HCT116 (cell line): ENCODE measurements at regions not wholly inside any gene's neighbourhood (a gene's known extent, or its start where the extent isn't known, plus 50 kb on each side); places are given as distances from the start of the nearest gene placed in this dataset.

Experiments used
- ATAC-seq: fragments of 200-7000 bp; cut with Tn5 transposase; 2 replicates; pipeline ENCODE4 v1.9.1; 2020; ENCODE audit warnings: mild to moderate bottlenecking, moderate library complexity
- BruUV-seq: library from RNA; stranded (reverse); fragments of 400-500 nt; replicated peaks from 2 replicates; lab custom pipeline; 2021; lab: Mats Ljungman, UMichigan
- CTCF ChIA-PET: fragments of 300-600 bp; sonication (Branson Sonifier 250); formaldehyde crosslinking; loops from one replicate; lab custom pipeline; 2021; ENCODE audit warnings: antibody characterized with exemption; lab: Charles Lee
- POLR2A ChIA-PET: fragments of 300-600, 350-600 bp; sonication (Branson Sonifier 250); formaldehyde crosslinking; loops from one replicate; lab custom pipeline; 2021; ENCODE audit warnings: antibody characterized with exemption; lab: Charles Lee
- RAD21 ChIA-PET, 2 experiments: fragments of 300-600 bp; sonication (Branson Sonifier 250); formaldehyde crosslinking; loops; one replicate each; lab custom pipeline; 2023; ENCODE audit warnings: low total read pairs in 2 of 2; ENCODE audit not compliant: uncharacterized antibody in 2 of 2, unreplicated experiment in 2 of 2, low non-redundant PET in 1 of 2; lab: Charles Lee
- DNase-seq: peaks from one replicate; pipeline ENCODE4 v3.0.0-alpha.2; 2010; ENCODE audit warnings: low read depth, low spot score
- H2AFZ ChIP-seq: fragments of 200-600 bp; shearing (Covaris generic), sonication (generic); 2 replicates; pipeline ENCODE4 v1.6.1; 2017; ENCODE audit warnings: low read depth, mixed run types, mixed read lengths, antibody characterized with exemption, low read length; ENCODE audit not compliant: poor library complexity, severe bottlenecking
- H3K27ac ChIP-seq: 2 replicates; pipeline ENCODE4 v1.5.1; 2012; ENCODE audit warnings: low read depth, low read length
- H3K27me3 ChIP-seq: fragments of 200-600 bp; sonication (generic); 2 replicates; pipeline ENCODE4 v1.6.1; 2016; ENCODE audit warnings: mixed run types, low read length, mixed read lengths; ENCODE audit not compliant: insufficient read depth
- H3K36me3 ChIP-seq, 2 experiments: fragments of 200-500 bp in 1 of 2; fragments of 200-600 bp in 1 of 2; sonication (Bioruptor generic) in 1 of 2; sonication (generic) in 1 of 2; 2 replicates each; pipeline versions ENCODE4 v1.5.1 to v1.6.1; 2014 to 2016; ENCODE audit warnings: low read length in 2 of 2, inconsistent platforms in 1 of 2, mixed read lengths in 1 of 2, mixed run types in 1 of 2; ENCODE audit not compliant: insufficient read depth in 2 of 2, control insufficient read depth in 1 of 2
- H3K4me1 ChIP-seq, 2 experiments: fragments of 200-600 bp in 1 of 2; sonication (generic) in 1 of 2; 2 replicates each; pipeline versions ENCODE4 v1.5.1 to v1.6.1; 2012 to 2017; ENCODE audit warnings: low read length in 2 of 2, inconsistent platforms in 1 of 2, mild to moderate bottlenecking in 1 of 2, mixed read lengths in 1 of 2, mixed run types in 1 of 2, moderate library complexity in 1 of 2; ENCODE audit not compliant: insufficient read depth in 2 of 2, control insufficient read depth in 1 of 2
- H3K4me2 ChIP-seq: fragments of 200-600 bp; sonication (generic); 2 replicates; pipeline ENCODE4 v1.6.1; 2017; ENCODE audit warnings: mixed run types, low read length, mixed read lengths
- H3K4me3 ChIP-seq, 2 experiments: fragments of 200-600 bp in 1 of 2; sonication (generic) in 1 of 2; replicated peaks in 1 of 2; 2 replicates each; pipeline ENCODE4 v1.5.1; 2011 to 2016; ENCODE audit warnings: low read length in 2 of 2, control low read depth in 1 of 2, low read depth in 1 of 2, mild to moderate bottlenecking in 1 of 2, mixed read lengths in 1 of 2, mixed run types in 1 of 2
- H3K79me2 ChIP-seq: fragments of 200-600 bp; sonication (generic); 2 replicates; pipeline ENCODE4 v1.6.1; 2017; ENCODE audit warnings: mild to moderate bottlenecking, mixed run types, low read length, moderate library complexity, mixed read lengths; ENCODE audit not compliant: insufficient read depth
- H3K9ac ChIP-seq: fragments of 200-600 bp; sonication (generic); 2 replicates; pipeline ENCODE4 v1.6.1; 2016; ENCODE audit warnings: low read length, mixed read lengths
- H3K9me2 ChIP-seq: fragments of 200-600 bp; sonication (generic), shearing (Covaris generic); 2 replicates; pipeline ENCODE4 v1.6.1; 2017; ENCODE audit warnings: mixed run types, mild to moderate bottlenecking, moderate library complexity; ENCODE audit not compliant: insufficient read depth
- H3K9me3 ChIP-seq, 2 experiments: fragments of 200-500 bp in 1 of 2; fragments of 200-600 bp in 1 of 2; sonication (Bioruptor generic) in 1 of 2; sonication (generic) in 1 of 2; 2 replicates each; pipeline ENCODE4 v1.6.1; 2014 to 2017; ENCODE audit warnings: low read length in 2 of 2, mixed read lengths in 2 of 2, inconsistent platforms in 1 of 2, low read depth in 1 of 2, mild to moderate bottlenecking in 1 of 2, mixed run types in 1 of 2, moderate library complexity in 1 of 2; ENCODE audit not compliant: control insufficient read depth in 1 of 2, insufficient read depth in 1 of 2
- H4K20me1 ChIP-seq: fragments of 200-600 bp; sonication (generic), shearing (Covaris generic); 2 replicates; pipeline ENCODE4 v1.6.1; 2017; ENCODE audit warnings: mixed run types, mild to moderate bottlenecking, moderate library complexity; ENCODE audit not compliant: insufficient read depth
- EGR1 ChIP-seq: IDR thresholded peaks from 2 replicates; pipeline ENCODE4 v1.6.1; 2012; ENCODE audit warnings: low read depth
- FOSL1 ChIP-seq: IDR thresholded peaks from 2 replicates; pipeline ENCODE4 v1.6.1; 2012; ENCODE audit warnings: low read depth
- JUND ChIP-seq: IDR thresholded peaks from 2 replicates; pipeline ENCODE4 v1.6.1; 2012
- POLR2A ChIP-seq: IDR thresholded peaks from 2 replicates; pipeline ENCODE4 v1.7.0; 2011; ENCODE audit warnings: borderline replicate concordance; ENCODE audit not compliant: insufficient read depth, insufficient read length; ENCODE audit errors: extremely low read depth
- POLR2AphosphoS5 ChIP-seq: IDR thresholded peaks from 2 replicates; pipeline ENCODE4 v1.6.1; 2011; ENCODE audit warnings: mild to moderate bottlenecking, low read depth, low read length, moderate library complexity
- SIN3A ChIP-seq: IDR thresholded peaks from 2 replicates; pipeline ENCODE4 v1.6.1; 2012; ENCODE audit warnings: low read depth
- SP1 ChIP-seq: IDR thresholded peaks from 2 replicates; pipeline ENCODE4 v1.6.1; 2012; ENCODE audit warnings: low read depth
- TCF7L2 ChIP-seq: IDR thresholded peaks from 2 replicates; pipeline ENCODE4 v1.7.0; 2011; ENCODE audit warnings: borderline replicate concordance, inconsistent platforms; ENCODE audit not compliant: insufficient read depth, insufficient read length; ENCODE audit errors: extremely low read depth
- YY1 ChIP-seq: IDR thresholded peaks from 2 replicates; pipeline ENCODE4 v1.6.1; 2011; ENCODE audit warnings: low read length, low read depth, moderate library complexity, mild to moderate bottlenecking; ENCODE audit not compliant: insufficient replicate concordance; ENCODE audit errors: extremely low read depth
- ZNF274 ChIP-seq: fragments of 200-500 bp; sonication (Bioruptor generic); IDR thresholded peaks from 2 replicates; pipeline ENCODE4 v1.6.1; 2014; ENCODE audit warnings: mild to moderate bottlenecking, low read depth, low read length, inconsistent platforms
- intact Hi-C: fragments of 100-400 bp; cut with micrococcal nuclease; formaldehyde crosslinking; loops from 2 replicates; pipeline ENCODE4 v1.10.0; 2022
- TF ChIP-seq, protein P1 (sequence below), 3 experiments: fragments of 200-600 bp in 1 of 3; sonication (generic) in 1 of 3; IDR thresholded peaks in 2 of 3; conservative IDR thresholded peaks in 1 of 3; 2 replicates each; pipeline ENCODE4 v1.5.1; 2012 to 2017; ENCODE audit warnings: low read depth in 2 of 3, low read length in 2 of 3, antibody characterized with exemption in 1 of 3, borderline replicate concordance in 1 of 3, control low read depth in 1 of 3, mild to moderate bottlenecking in 1 of 3, mixed read lengths in 1 of 3, mixed run types in 1 of 3, moderate library complexity in 1 of 3; ENCODE audit not compliant: insufficient read depth in 1 of 3
- TF ChIP-seq, protein P2 (sequence below): IDR thresholded peaks from 2 replicates; pipeline ENCODE4 v1.6.1; 2012; ENCODE audit warnings: low read depth
- TF ChIP-seq, protein P3 (sequence below): IDR thresholded peaks from 2 replicates; pipeline ENCODE4 v1.6.1; 2011; ENCODE audit warnings: mild to moderate bottlenecking, low read length, moderate library complexity; ENCODE audit not compliant: insufficient replicate concordance; ENCODE audit errors: extremely low read depth
- TF ChIP-seq, protein P4 (sequence below): IDR thresholded peaks from 2 replicates; pipeline ENCODE4 v1.6.1; 2012
- TF ChIP-seq, protein P5 (sequence below): IDR thresholded peaks from 2 replicates; pipeline ENCODE4 v1.6.1; 2012

DNA sequence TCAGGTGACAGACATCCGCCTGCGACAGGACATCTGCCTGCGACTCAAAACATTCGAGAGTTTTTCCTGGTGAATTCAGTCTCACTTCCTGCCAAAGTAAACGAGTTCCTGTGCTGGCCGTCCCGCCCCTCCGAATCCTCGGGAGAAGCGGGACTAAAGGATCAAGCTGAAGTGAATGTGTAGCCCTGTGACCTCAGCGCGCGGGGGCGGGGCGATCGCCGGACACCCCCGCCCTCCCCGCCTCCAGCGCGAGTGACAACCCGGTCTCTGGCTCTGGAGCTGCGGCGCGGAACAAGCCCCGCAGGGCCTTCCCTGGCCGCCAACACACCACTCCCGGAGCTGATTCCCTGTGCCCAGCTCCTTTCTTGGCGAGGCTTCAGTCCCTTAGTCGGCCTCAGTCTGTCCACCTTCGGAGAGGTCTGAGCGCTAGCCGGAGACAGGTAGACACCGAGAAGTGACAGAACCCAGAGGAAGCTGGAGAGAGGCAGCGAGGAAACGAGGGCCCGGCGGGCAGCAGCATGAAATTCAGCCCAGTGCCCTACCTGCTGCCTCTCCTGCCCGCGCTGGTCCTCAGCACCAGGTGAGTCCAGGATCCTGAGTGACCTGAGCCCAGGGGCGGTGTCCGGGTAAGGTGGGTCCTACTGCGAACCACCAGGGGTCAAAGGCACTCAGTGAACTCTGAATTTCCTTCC, 766.4 kb upstream of the LUZP2 start:
- no peak overlapping the region for H3K4me3 ChIP-seq
- POLR2A ChIA-PET: no interaction called here
- CTCF ChIA-PET: no interaction called here
- DNase-seq (no peak), ATAC-seq (no peak)
- no peaks in the 10 kb centered on the region for H3K4me1 ChIP-seq
- H3K27me3 ChIP-seq: no peaks in the 10 kb centered on the region
- H3K36me3 ChIP-seq: no peaks in the 10 kb centered on the region
- no peaks in the 10 kb centered on the region for H3K79me2 ChIP-seq
- no TSS peak for BruUV-seq
- peaks cover 6 to 7% of the 10 kb centered on the region in 2 experiments; a peak in 2 of 4 replicates for H3K9me3 ChIP-seq
- no peaks in the 10 kb centered on the region; the same call in 1 of the 2 replicates for H4K20me1 ChIP-seq
- H3K9me2 ChIP-seq: no peaks in the 10 kb centered on the region
- intact Hi-C loops: no loop called here
- H3K27ac ChIP-seq: no peak overlapping the region
- no peak overlapping the region for H3K9ac ChIP-seq
- no peak overlapping the region for H2AFZ ChIP-seq
- TF ChIP-seq TCF7L2 (no peak), EGR1 (no peak), POLR2AphosphoS5 (no peak), FOSL1 (no peak), JUND (no peak), SIN3A (no peak), YY1 (no peak), SP1 (no peak), ZNF274 (no peak), POLR2A (no peak)
- TF ChIP-seq, protein P1, sequence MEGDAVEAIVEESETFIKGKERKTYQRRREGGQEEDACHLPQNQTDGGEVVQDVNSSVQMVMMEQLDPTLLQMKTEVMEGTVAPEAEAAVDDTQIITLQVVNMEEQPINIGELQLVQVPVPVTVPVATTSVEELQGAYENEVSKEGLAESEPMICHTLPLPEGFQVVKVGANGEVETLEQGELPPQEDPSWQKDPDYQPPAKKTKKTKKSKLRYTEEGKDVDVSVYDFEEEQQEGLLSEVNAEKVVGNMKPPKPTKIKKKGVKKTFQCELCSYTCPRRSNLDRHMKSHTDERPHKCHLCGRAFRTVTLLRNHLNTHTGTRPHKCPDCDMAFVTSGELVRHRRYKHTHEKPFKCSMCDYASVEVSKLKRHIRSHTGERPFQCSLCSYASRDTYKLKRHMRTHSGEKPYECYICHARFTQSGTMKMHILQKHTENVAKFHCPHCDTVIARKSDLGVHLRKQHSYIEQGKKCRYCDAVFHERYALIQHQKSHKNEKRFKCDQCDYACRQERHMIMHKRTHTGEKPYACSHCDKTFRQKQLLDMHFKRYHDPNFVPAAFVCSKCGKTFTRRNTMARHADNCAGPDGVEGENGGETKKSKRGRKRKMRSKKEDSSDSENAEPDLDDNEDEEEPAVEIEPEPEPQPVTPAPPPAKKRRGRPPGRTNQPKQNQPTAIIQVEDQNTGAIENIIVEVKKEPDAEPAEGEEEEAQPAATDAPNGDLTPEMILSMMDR (IDR thresholded peaks at IDR 0.05 in 2 of 3, conservative IDR thresholded peaks at IDR 0.05 in 1 of 3; ENCODE audit: borderline replicate concordance in 1 of 3, insufficient read depth in 1 of 3, low read depth in 2 of 3, low read length in 2 of 3): no peak
- TF ChIP-seq, protein P2, sequence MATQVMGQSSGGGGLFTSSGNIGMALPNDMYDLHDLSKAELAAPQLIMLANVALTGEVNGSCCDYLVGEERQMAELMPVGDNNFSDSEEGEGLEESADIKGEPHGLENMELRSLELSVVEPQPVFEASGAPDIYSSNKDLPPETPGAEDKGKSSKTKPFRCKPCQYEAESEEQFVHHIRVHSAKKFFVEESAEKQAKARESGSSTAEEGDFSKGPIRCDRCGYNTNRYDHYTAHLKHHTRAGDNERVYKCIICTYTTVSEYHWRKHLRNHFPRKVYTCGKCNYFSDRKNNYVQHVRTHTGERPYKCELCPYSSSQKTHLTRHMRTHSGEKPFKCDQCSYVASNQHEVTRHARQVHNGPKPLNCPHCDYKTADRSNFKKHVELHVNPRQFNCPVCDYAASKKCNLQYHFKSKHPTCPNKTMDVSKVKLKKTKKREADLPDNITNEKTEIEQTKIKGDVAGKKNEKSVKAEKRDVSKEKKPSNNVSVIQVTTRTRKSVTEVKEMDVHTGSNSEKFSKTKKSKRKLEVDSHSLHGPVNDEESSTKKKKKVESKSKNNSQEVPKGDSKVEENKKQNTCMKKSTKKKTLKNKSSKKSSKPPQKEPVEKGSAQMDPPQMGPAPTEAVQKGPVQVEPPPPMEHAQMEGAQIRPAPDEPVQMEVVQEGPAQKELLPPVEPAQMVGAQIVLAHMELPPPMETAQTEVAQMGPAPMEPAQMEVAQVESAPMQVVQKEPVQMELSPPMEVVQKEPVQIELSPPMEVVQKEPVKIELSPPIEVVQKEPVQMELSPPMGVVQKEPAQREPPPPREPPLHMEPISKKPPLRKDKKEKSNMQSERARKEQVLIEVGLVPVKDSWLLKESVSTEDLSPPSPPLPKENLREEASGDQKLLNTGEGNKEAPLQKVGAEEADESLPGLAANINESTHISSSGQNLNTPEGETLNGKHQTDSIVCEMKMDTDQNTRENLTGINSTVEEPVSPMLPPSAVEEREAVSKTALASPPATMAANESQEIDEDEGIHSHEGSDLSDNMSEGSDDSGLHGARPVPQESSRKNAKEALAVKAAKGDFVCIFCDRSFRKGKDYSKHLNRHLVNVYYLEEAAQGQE: no peak
- TF ChIP-seq, protein P3, sequence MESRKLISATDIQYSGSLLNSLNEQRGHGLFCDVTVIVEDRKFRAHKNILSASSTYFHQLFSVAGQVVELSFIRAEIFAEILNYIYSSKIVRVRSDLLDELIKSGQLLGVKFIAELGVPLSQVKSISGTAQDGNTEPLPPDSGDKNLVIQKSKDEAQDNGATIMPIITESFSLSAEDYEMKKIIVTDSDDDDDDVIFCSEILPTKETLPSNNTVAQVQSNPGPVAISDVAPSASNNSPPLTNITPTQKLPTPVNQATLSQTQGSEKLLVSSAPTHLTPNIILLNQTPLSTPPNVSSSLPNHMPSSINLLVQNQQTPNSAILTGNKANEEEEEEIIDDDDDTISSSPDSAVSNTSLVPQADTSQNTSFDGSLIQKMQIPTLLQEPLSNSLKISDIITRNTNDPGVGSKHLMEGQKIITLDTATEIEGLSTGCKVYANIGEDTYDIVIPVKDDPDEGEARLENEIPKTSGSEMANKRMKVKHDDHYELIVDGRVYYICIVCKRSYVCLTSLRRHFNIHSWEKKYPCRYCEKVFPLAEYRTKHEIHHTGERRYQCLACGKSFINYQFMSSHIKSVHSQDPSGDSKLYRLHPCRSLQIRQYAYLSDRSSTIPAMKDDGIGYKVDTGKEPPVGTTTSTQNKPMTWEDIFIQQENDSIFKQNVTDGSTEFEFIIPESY: no peak
- TF ChIP-seq, protein P4, sequence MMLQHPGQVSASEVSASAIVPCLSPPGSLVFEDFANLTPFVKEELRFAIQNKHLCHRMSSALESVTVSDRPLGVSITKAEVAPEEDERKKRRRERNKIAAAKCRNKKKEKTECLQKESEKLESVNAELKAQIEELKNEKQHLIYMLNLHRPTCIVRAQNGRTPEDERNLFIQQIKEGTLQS: no peak
- TF ChIP-seq, protein P5, sequence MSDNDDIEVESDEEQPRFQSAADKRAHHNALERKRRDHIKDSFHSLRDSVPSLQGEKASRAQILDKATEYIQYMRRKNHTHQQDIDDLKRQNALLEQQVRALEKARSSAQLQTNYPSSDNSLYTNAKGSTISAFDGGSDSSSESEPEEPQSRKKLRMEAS: no peak
- no peak overlapping the region for H3K4me2 ChIP-seq
- RAD21 ChIA-PET: no interaction called here
